LNCAP (cell line): ENCODE measurements at regions not wholly inside any gene's neighbourhood (a gene's known extent, or its start where the extent isn't known, plus 50 kb on each side); places are given as distances from the start of the nearest gene placed in this dataset.

Experiments used
- CTCF ChIP-seq: fragments of 450-650 bp; IDR thresholded peaks from 2 replicates; pipeline ENCODE4 v1.5.1; 2017; ENCODE audit warnings: mild to moderate bottlenecking

DNA sequence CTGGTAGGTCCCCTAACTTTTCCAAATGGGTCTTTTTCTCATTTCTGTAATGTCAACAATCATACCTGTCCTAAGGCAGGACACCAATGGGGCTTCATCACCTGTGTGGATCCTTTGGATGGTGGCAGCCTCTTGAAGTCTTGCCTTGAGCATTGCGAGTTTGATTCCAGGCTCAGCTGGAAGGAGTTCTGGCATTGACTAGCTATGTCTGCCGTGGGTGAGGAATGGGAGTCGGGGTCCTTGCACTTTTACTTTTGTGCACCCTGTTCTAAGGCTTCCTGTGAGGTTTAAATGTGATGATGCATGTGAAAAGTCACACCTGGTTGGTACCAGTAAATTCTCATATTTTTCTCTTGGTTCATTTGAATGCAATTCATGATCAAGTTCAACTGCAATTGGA lies 55.9 kb upstream of the CTBP2 start:
- no peak for TF ChIP-seq CTCF

DNA sequence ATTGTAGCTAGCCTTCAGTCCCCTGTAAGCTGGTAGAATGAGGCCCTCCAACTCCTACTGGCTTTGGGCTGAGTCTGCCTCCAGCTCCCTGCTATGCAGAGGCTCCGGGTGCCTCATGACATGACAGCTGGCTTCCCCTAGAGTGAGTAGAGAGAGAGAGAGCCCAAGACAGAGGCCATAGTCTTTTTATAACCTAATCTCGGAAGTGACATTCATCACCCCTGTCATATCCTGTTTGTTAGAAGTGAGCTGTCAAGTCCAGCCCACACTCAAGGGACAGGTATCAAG lies 53.9 kb upstream of the CTBP2 start:
- TF ChIP-seq CTCF: no peak

- TF ChIP-seq CTCF: no peak
These were observed 53.3 kb upstream of the CTBP2 start for GRCh38 chr10:125213541-125214282.

GRCh38 chr10:125212150-125212809 lies 51.9 kb upstream of the CTBP2 start:
- TF ChIP-seq CTCF: no peak
